HEK293 (cell line): ENCODE measurements at regions not wholly inside any gene's neighbourhood (a gene's known extent, or its start where the extent isn't known, plus 50 kb on each side); places are given as distances from the start of the nearest gene placed in this dataset.

ENCODE experiments used
- CTCF ChIA-PET: fragments of 350-600 bp; formaldehyde crosslinking; extraction: SDS; loops from one replicate; lab custom pipeline; 2021; ENCODE audit warnings: antibody characterized with exemption; lab: Yijun Ruan, JAX
- POLR2A ChIA-PET: fragments of 300-600 bp; formaldehyde crosslinking; extraction: SDS; loops from one replicate; lab custom pipeline; 2020; ENCODE audit warnings: antibody characterized with exemption, inconsistent platforms; lab: Yijun Ruan, JAX
- H3K27ac ChIP-seq: fragments of 200-500 bp; sonication (Bioruptor generic); 2 replicates; pipeline ENCODE4 v1.5.1; 2014; ENCODE audit warnings: low read depth, low read length, control low read depth, inconsistent platforms; ENCODE audit errors: extremely low read depth
- H3K36me3 ChIP-seq, 2 experiments: fragments of 200-500 bp in 1 of 2; sonication (Bioruptor generic) in 1 of 2; 1 replicate in 1 of 2; 2 replicates in 1 of 2; pipeline ENCODE4 v1.5.1; 2014 to 2017; ENCODE audit warnings: inconsistent platforms in 2 of 2, low read length in 2 of 2; ENCODE audit not compliant: control insufficient read depth in 2 of 2, insufficient read depth in 1 of 2
- H3K4me1 ChIP-seq: fragments of 200-500 bp; sonication (Bioruptor generic); 2 replicates; pipeline ENCODE4 v1.5.1; 2014; ENCODE audit warnings: mild to moderate bottlenecking, low read length, inconsistent platforms; ENCODE audit not compliant: control insufficient read depth, insufficient read depth
- H3K4me3 ChIP-seq: 2 replicates; pipeline ENCODE4 v1.5.1; 2011; ENCODE audit warnings: low read depth, mild to moderate bottlenecking, control low read depth, low read length, moderate library complexity
- H3K9me3 ChIP-seq: fragments of 200-500 bp; sonication (Bioruptor generic); 2 replicates; pipeline ENCODE4 v1.5.1; 2014; ENCODE audit warnings: low read depth, low read length, inconsistent platforms; ENCODE audit not compliant: control insufficient read depth, insufficient read depth
- HOXC10 ChIP-seq: sonication (generic); formaldehyde crosslinking; IDR thresholded peaks from 2 replicates; pipeline ENCODE4 v1.8.1; 2023; ENCODE audit warnings: mild to moderate bottlenecking, missing genetic modification reagents
- IKZF3 ChIP-seq: fragments of 450-650 bp; IDR thresholded peaks from 2 replicates; pipeline ENCODE4 v1.5.0; 2018; ENCODE audit warnings: missing biosample characterization, mild to moderate bottlenecking, missing genetic modification characterization, moderate library complexity
- YY1 ChIP-seq: fragments of 450-650 bp; formaldehyde crosslinking; IDR thresholded peaks from 2 replicates; pipeline ENCODE4 v1.5.1; 2018; ENCODE audit warnings: missing biosample characterization, missing genetic modification characterization
- ZFP69B ChIP-seq: fragments of 450-650 bp; formaldehyde crosslinking; IDR thresholded peaks from 2 replicates; pipeline ENCODE4 v1.5.1; 2016; ENCODE audit warnings: missing biosample characterization, missing genetic modification characterization
- ZNF211 ChIP-seq: fragments of 450-650 bp; formaldehyde crosslinking; IDR thresholded peaks from 2 replicates; pipeline ENCODE4 v1.5.1; 2016; ENCODE audit warnings: low read depth, missing biosample characterization, missing genetic modification characterization
- ZNF23 ChIP-seq: fragments of 450-650 bp; formaldehyde crosslinking; IDR thresholded peaks from 2 replicates; pipeline ENCODE4 v1.5.1; 2016; ENCODE audit warnings: missing biosample characterization, missing genetic modification characterization, borderline replicate concordance
- ZNF266 ChIP-seq: fragments of 450-650 bp; formaldehyde crosslinking; IDR thresholded peaks from 2 replicates; pipeline ENCODE4 v1.5.1; 2016; ENCODE audit warnings: missing biosample characterization, missing genetic modification characterization, low read depth
- ZNF48 ChIP-seq: fragments of 450-650 bp; formaldehyde crosslinking; IDR thresholded peaks from 2 replicates; pipeline ENCODE4 v1.5.1; 2016; ENCODE audit warnings: missing biosample characterization, missing genetic modification characterization
- ZNF660 ChIP-seq: fragments of 450-650 bp; IDR thresholded peaks from 2 replicates; pipeline ENCODE4 v1.5.1; 2018; ENCODE audit warnings: missing biosample characterization, mild to moderate bottlenecking, missing genetic modification characterization
- ZNF670 ChIP-seq: fragments of 450-650 bp; formaldehyde crosslinking; IDR thresholded peaks from 2 replicates; pipeline ENCODE4 v1.5.1; 2016; ENCODE audit warnings: missing biosample characterization, missing genetic modification characterization, low read depth
- ZNF677 ChIP-seq: fragments of 450-650 bp; IDR thresholded peaks from 2 replicates; pipeline ENCODE4 v1.5.0; 2018; ENCODE audit warnings: missing biosample characterization, mild to moderate bottlenecking, missing genetic modification characterization, moderate library complexity
- ZNF707 ChIP-seq: fragments of 450-650 bp; formaldehyde crosslinking; IDR thresholded peaks from 2 replicates; pipeline ENCODE4 v1.5.1; 2016; ENCODE audit warnings: missing biosample characterization, missing genetic modification characterization
- ZNF747 ChIP-seq: fragments of 450-650 bp; formaldehyde crosslinking; IDR thresholded peaks from 2 replicates; pipeline ENCODE4 v1.5.1; 2016; ENCODE audit warnings: missing biosample characterization, missing genetic modification characterization
- ZNF776 ChIP-seq: fragments of 450-650 bp; formaldehyde crosslinking; IDR thresholded peaks from 2 replicates; pipeline ENCODE4 v1.5.0; 2017; ENCODE audit warnings: missing biosample characterization, missing genetic modification characterization, borderline replicate concordance
- TF ChIP-seq, protein P1 (sequence below): fragments of 450-650 bp; formaldehyde crosslinking; IDR thresholded peaks from 2 replicates; pipeline ENCODE4 v1.5.1; 2016; ENCODE audit warnings: missing biosample characterization, missing genetic modification characterization
- TF ChIP-seq, protein P2 (sequence below): fragments of 450-650 bp; formaldehyde crosslinking; IDR thresholded peaks from 2 replicates; pipeline ENCODE4 v1.5.1; 2017; ENCODE audit warnings: missing biosample characterization, mild to moderate bottlenecking, missing genetic modification characterization, moderate library complexity
- TF ChIP-seq, protein P3 (sequence below): fragments of 450-650 bp; formaldehyde crosslinking; IDR thresholded peaks from 2 replicates; pipeline ENCODE4 v1.5.1; 2016; ENCODE audit warnings: missing biosample characterization, missing genetic modification characterization, borderline replicate concordance

DNA sequence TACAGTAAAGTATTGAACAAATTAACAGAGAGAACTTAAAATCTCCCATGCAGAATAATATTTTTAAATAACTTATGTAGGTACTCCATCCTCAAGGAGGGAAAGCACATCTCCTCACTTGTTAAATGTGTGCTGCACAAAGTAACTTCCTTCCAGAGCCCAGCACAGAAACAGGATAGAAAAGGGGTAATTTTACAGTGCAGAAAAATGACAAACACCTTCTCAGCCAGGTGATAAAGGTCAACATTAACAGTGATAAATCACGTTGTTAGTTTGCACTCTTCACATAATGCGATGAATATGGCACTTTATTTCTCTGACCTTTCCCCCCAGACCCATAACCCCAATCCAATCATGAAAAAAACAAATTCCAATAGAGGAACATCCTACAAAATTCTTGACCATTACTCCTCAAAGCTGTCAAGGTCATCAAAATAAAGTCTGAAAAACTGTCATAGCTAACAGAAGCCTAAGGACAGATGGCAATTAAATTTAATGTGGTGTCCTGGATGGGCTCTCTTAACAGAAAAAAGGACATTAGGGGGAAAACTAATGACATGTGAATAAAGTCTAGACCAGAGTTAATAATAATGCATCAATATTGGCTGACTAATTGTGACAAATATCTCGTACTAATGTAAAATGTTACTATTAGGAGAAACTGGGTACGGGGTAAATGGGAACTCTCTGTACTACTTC lies 547.4 kb upstream of the AGA start:
- ChIA-PET POLR2A (no interaction called here), CTCF (interaction anchor here (0.5 to 0.7 kb wide), 2 partner anchors 429 to 1471 kb away, joined by 3 read pairs; no protein-coding TSS in a partner anchor)
- no peaks in the 10 kb centered on the region for H3K4me1 ChIP-seq
- no peaks in the 10 kb centered on the region for H3K36me3 ChIP-seq
- H3K27ac ChIP-seq: no peak overlapping the region
- no peak overlapping the region for H3K4me3 ChIP-seq
- TF ChIP-seq ZNF211 (tag by site-specific recombination): no peak
- no peak for TF ChIP-seq ZFP69B
- no peak for TF ChIP-seq HOXC10 (CRISPR knock-in tag)
- no peak for TF ChIP-seq ZNF266 (tag by site-specific recombination)
- TF ChIP-seq, protein P1, sequence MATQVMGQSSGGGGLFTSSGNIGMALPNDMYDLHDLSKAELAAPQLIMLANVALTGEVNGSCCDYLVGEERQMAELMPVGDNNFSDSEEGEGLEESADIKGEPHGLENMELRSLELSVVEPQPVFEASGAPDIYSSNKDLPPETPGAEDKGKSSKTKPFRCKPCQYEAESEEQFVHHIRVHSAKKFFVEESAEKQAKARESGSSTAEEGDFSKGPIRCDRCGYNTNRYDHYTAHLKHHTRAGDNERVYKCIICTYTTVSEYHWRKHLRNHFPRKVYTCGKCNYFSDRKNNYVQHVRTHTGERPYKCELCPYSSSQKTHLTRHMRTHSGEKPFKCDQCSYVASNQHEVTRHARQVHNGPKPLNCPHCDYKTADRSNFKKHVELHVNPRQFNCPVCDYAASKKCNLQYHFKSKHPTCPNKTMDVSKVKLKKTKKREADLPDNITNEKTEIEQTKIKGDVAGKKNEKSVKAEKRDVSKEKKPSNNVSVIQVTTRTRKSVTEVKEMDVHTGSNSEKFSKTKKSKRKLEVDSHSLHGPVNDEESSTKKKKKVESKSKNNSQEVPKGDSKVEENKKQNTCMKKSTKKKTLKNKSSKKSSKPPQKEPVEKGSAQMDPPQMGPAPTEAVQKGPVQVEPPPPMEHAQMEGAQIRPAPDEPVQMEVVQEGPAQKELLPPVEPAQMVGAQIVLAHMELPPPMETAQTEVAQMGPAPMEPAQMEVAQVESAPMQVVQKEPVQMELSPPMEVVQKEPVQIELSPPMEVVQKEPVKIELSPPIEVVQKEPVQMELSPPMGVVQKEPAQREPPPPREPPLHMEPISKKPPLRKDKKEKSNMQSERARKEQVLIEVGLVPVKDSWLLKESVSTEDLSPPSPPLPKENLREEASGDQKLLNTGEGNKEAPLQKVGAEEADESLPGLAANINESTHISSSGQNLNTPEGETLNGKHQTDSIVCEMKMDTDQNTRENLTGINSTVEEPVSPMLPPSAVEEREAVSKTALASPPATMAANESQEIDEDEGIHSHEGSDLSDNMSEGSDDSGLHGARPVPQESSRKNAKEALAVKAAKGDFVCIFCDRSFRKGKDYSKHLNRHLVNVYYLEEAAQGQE (tag by site-specific recombination): no peak
- TF ChIP-seq IKZF3 (tag by site-specific recombination): no peak
- TF ChIP-seq ZNF776: no peak
- TF ChIP-seq ZNF677 (tag by site-specific recombination): no peak
- TF ChIP-seq ZNF660 (tag by site-specific recombination): no peak
- no peak for TF ChIP-seq ZNF670 (tag by site-specific recombination)
- TF ChIP-seq ZNF707 (tag by site-specific recombination): no peak
- TF ChIP-seq, protein P2, sequence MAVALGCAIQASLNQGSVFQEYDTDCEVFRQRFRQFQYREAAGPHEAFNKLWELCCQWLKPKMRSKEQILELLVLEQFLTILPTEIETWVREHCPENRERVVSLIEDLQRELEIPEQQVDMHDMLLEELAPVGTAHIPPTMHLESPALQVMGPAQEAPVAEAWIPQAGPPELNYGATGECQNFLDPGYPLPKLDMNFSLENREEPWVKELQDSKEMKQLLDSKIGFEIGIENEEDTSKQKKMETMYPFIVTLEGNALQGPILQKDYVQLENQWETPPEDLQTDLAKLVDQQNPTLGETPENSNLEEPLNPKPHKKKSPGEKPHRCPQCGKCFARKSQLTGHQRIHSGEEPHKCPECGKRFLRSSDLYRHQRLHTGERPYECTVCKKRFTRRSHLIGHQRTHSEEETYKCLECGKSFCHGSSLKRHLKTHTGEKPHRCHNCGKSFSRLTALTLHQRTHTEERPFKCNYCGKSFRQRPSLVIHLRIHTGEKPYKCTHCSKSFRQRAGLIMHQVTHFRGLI (tag by site-specific recombination): no peak
- TF ChIP-seq ZNF23 (tag by site-specific recombination): no peak
- TF ChIP-seq YY1: no peak
- TF ChIP-seq ZNF48: no peak
- TF ChIP-seq, protein P3, sequence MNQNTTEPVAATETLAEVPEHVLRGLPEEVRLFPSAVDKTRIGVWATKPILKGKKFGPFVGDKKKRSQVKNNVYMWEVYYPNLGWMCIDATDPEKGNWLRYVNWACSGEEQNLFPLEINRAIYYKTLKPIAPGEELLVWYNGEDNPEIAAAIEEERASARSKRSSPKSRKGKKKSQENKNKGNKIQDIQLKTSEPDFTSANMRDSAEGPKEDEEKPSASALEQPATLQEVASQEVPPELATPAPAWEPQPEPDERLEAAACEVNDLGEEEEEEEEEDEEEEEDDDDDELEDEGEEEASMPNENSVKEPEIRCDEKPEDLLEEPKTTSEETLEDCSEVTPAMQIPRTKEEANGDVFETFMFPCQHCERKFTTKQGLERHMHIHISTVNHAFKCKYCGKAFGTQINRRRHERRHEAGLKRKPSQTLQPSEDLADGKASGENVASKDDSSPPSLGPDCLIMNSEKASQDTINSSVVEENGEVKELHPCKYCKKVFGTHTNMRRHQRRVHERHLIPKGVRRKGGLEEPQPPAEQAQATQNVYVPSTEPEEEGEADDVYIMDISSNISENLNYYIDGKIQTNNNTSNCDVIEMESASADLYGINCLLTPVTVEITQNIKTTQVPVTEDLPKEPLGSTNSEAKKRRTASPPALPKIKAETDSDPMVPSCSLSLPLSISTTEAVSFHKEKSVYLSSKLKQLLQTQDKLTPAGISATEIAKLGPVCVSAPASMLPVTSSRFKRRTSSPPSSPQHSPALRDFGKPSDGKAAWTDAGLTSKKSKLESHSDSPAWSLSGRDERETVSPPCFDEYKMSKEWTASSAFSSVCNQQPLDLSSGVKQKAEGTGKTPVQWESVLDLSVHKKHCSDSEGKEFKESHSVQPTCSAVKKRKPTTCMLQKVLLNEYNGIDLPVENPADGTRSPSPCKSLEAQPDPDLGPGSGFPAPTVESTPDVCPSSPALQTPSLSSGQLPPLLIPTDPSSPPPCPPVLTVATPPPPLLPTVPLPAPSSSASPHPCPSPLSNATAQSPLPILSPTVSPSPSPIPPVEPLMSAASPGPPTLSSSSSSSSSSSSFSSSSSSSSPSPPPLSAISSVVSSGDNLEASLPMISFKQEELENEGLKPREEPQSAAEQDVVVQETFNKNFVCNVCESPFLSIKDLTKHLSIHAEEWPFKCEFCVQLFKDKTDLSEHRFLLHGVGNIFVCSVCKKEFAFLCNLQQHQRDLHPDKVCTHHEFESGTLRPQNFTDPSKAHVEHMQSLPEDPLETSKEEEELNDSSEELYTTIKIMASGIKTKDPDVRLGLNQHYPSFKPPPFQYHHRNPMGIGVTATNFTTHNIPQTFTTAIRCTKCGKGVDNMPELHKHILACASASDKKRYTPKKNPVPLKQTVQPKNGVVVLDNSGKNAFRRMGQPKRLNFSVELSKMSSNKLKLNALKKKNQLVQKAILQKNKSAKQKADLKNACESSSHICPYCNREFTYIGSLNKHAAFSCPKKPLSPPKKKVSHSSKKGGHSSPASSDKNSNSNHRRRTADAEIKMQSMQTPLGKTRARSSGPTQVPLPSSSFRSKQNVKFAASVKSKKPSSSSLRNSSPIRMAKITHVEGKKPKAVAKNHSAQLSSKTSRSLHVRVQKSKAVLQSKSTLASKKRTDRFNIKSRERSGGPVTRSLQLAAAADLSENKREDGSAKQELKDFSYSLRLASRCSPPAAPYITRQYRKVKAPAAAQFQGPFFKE (tag by site-specific recombination): no peak
- no peak for TF ChIP-seq ZNF747 (tag by site-specific recombination)
- no peaks in the 10 kb centered on the region for H3K9me3 ChIP-seq
